ENCODE measurements at regions not wholly inside any gene's neighbourhood (a gene's known extent, or its start where the extent isn't known, plus 50 kb on each side); places are given as distances from the start of the nearest gene placed in this dataset.
"Not testable (repeated sequence)": the region's sequence is repeated elsewhere in the genome, so short reads cannot be mapped to it uniquely, and the experiment has no call there.

- no peak for DNase-seq
Measured at GRCh38 chr12:83313322-83313721, 626.6 kb downstream of the TMTC2 start.

DNA sequence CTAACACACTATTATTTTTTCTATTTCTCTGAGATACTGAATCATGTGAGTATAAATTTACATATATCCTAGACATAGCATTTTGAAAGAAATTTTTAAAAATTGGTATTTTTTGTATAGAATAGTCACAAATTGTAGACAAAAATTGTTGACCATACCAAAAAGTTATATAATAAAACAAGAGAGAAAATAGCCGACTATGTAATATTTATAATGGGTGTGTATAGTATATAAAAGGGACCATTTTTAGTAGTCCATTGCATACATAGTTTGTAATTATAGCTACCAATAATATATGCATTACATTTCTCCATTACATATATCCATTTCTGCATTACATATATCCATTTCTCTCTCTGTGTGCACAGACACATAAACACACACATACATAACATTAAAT lies 590.2 kb downstream of the TMTC2 start:
- DNase-seq: no peak

DNA sequence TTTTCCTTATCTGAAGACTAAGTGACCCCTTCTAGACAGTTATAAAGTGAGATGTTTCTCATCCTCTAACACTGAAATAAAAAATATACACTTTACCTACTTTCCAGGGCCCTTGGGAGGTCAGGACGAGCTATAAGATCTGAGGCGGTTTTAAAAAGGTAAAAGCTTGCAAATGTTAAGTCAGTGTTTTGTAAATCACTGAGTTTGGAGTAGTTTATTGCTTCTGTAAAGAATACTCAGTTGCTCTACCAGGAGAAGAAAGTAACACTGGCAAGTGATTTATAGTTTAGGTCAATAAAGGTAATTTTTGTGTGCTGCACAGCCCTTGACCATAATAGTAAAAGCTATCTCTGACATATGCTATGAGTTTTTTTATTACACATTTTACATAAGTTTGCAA lies 584.5 kb downstream of the TMTC2 start:
- DNase-seq: no peak

DNA sequence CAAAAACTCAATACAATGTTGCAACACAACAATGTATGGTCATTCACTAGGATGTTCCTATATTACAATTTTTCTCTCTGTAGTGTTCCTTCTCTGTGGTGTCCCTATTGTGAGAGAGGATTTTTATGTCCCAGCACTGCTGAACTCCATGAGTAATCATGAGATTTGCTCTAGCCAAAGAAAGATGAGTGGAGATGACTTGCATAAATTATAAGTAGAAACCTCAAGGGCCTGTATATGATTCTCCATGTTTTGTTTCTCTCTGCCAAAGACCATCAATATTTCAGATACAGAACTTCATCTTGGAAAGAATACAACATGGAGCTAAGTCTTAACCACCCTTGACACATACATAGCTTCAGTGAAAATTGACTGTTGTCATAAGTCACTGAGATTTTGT lies 579.1 kb downstream of the TMTC2 start:
- DNase-seq: no peak

DNA sequence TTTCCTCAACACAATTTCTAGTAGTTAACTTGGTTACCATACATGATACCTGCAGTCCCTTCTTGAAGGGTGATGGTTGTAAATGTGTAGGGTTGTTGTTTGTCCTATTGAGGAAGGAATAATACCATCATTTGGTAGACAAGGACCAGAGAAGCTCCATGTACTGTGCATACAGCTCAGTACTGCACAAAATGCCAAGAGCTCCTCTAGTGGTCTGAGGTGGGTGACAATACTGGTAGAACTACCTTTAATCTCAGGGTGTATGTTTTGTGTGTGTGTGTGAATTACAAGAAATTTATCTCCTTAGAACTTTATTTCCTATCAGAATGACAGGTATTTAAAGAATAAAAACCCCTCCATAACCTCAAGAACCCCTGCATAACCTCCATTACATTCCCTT lies 575.3 kb downstream of the TMTC2 start:
- no peak for DNase-seq

DNA sequence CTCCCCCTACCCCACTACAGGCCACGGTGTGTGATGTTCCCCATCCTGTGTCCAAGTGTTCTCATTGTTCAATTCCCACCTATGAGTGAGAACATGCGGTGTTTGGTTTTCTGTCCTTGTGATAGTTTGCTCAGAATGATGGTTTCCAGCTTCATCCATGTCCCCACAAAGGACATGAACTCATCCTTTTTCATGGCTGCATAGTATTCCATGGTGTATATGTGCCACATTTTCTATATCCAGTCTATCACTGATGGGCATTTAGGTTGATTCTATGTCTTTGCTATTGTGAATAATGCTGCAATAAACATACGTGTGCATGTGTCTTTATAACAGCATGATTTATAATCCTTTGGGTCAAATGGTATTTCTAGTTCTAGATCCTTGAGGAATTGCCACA lies 573.4 kb downstream of the TMTC2 start:
- not testable (repeated sequence) for DNase-seq

DNA sequence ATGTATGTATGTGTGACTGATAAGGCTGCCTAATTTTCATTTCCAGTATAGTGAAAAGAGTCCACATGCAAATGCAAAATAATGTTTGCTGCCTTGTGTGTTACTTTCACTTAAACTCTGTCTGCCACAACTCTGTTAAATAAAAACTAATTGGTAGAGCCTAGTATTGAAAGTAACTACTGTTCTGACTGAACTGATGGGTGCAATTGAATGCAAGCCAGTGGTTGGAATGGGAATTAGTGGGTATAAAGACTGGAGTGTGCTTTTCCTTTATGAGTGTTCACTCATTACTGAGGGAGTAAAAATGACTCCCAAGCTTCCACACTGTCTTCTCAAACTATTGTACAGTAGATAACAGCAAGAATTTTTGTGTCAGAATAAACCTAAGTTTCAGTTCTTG lies 571.0 kb downstream of the TMTC2 start:
- DNase-seq: no peak

DNA sequence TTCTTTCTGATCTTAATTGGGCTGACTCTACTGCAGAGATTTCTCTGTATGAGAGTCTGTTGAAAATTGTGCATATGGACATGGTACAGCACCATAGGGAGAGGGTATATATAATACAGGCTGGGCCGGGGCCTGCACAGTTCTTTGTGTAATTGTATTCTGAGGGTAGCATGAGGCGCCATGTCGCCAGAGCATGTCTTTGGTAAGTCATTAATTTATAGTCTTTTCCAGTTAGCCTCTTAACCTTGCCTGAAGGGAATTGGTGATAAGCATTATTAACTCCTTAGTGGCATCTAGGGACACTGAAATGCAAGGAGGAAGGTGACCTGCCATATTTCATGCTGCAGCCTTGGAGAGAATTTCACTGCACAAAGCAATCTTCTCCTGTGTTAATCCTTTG lies 569.9 kb downstream of the TMTC2 start:
- DNase-seq: no peak

GRCh38 chr12:83250866-83251265 lies 564.2 kb downstream of the TMTC2 start:
- no peak for DNase-seq

DNA sequence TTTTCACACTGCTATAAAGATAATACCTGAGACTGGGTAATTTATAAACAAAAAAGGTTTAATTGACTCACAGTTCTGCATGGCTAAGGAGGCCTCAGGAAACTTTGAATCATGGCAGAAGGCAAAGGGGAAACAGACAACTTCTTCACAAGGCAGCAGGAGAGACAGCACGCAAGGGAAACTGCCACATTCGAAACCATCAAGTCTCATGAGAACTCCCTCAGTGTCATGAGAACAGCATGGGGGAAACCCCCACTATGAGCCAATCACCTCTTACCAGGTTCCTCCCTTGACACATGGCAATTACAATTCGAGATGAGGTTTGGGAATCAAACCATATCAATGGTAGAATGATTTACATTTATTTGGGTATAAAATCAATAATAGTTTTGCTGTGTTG lies 558.5 kb downstream of the TMTC2 start:
- no peak for DNase-seq

- DNase-seq: no peak
Measured at GRCh38 chr12:83244001-83244400, 557.3 kb downstream of the TMTC2 start.

DNA sequence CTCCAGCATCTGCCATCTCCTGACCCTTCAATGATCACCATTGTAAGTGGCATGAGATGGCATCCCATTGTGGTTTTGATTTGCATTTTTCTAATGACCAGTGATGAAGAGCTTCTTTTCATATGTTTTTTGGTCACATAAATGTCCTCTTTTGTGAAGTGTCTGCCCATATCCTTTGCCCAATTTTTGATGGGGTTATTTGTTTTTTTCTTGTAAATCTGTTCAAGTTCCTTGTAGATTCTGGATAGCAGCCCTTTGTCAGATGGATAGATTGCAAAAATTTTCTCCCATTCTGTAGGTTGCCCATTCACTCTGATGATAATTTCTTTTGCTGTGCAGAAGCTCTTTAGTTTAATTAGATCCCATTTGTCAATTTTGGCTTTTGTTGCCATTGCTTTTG lies 547.3 kb downstream of the TMTC2 start:
- not testable (repeated sequence) for DNase-seq

DNA sequence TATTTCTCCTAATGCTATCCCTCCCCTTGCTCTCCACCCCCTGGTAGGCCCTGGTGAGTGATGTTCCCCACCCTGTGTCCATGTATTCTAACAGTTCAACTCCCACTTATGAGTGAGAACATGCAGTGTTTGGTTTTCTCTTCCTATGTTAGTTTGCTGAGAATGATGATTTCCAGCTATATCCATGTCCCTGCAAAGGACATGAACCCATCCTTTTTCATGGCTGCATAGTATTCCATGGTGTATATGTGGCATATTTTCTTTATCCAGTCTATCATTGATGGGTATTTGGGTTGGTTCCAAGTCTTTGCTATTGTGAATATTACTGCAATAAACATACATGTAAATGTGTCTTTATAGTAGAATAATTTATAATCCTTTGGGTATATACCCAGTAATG lies 540.3 kb downstream of the TMTC2 start:
- not testable (repeated sequence) for DNase-seq

DNA sequence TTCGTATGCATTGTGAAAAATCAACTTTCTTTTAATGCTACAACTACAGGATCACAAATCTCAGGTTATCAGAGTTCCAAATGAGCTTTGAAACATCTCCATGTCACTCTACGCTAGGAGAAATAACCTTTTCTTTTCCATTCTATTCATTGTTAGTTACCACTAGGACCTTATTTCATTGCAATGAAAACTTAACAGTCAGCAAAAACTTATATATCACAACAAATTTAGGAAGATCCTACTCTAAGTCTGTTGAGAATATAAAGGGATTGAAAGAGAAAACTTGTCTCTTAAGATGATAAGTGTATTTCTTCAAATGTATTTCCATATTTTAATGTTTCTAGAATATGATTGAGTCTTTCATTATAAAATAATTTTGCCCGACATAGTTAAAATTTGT lies 539.1 kb downstream of the TMTC2 start:
- DNase-seq: no peak

GRCh38 chr12:83224012-83224411 lies 537.3 kb downstream of the TMTC2 start:
- DNase-seq: no peak

GRCh38 chr12:83220774-83221173 lies 534.1 kb downstream of the TMTC2 start:
- no peak for DNase-seq

- DNase-seq: no peak
Measured at GRCh38 chr12:83216230-83216629, 529.5 kb downstream of the TMTC2 start.

DNA sequence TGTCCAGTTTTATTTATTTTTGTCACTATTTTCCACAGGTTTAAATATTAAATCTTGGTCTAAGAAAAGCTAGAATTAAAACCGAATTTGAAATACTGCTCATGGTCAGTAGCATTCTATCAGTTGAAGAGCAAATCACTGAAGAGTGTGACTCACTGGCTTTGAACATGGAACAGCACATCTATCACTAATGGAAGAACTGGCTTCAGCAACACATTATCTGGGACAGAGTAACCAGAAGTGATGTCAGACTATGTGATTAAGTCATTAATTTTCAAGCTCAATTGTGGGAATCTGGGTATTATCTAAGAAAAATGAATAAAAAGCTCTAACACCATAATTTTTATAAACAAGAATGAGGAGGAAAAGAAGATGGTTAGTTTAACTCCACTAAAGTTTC lies 527.5 kb downstream of the TMTC2 start:
- DNase-seq: no peak

DNA sequence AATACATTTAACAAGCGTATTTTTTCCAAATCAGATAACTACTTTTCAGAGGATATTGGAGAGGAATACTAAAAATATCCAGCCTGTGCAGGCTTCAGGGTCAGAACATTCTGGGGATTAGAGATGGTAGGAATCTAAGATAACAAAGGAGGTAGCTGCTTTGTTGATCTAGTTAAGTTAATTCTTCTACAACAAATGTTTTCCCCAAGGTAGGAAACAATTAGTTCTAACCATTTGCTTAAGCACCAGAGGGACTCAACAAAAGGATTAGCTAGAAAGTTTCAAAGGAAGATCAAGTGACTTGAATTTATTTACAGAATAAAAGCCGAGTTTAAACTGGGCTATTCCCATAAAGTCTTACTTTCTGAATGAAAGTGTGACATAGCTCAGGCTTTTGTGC lies 524.2 kb downstream of the TMTC2 start:
- DNase-seq: no peak

GRCh38 chr12:83199069-83199468 lies 512.4 kb downstream of the TMTC2 start:
- no peak for DNase-seq

DNA sequence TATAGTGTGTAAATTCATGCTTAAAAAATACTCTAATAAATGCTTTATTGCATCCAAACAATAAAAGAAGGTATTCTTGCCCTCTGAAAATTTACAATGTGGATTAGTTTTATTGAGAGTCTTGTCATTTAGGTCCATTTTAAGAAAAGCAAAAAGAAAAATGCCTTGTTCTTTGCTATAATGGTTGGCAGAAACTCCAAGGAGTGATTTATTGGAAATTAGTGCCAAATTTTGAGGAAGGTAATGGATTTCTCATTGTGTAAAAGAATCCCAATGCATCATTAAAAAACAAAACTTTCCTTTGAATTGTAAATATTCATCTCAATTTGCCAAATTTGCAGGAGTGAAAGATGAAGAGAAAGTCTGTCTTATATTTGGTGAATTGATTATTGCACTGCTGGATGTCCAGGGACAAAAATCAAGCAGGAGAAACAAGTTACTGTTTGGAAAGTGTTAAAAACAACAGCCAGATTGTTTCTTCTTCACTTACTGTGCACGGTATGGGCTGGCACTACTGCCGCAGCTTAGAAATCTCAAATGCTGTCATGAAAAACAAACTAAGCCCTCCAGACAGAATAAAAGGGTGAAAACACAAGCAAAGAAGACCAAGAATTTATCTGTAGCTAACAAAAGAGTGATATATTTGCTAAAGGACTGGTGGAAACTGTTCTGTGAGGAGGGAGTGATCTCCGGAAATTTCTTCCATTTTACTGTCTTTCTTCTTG lies 511.7 kb downstream of the TMTC2 start:
- DNase-seq: no peak

GRCh38 chr12:83197483-83197914 lies 510.8 kb downstream of the TMTC2 start:
- DNase-seq: no peak

DNA sequence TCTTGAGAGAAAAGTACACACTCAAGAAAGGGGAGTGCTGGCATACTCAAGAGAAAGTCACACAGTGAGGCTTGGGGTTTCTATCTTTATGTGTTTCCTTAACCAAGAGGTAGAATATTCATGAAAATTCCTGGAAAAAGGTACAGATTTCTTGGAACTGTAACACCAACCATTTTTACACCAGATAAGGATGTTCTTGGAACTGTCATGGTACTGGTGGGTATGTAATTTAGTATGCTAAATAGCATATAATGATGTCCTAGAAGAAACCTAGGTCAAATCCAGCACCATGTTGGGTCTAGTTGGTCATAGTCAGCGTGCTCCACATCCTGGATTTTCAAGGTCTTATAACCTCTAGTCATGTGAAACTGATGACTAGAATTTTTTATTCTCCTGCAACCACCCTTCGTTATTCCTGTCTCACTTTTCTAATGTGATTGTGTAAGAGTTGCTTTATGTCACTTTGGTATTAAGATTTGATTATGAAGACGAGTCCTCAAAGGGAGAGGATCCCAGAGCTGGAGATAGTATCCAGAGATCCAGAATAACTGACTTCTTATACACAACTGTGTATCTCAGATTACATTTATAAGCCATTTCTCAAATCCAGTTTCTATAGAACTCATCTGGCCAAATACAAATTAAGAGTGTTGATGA lies 510.1 kb downstream of the TMTC2 start:
- no peak for DNase-seq

- DNase-seq: no peak
Measured at GRCh38 chr12:83190631-83191390, 504.1 kb downstream of the TMTC2 start.
